Parathyroid adenoma (tissue), 2 donors: ENCODE measurements at regions not wholly inside any gene's neighbourhood (a gene's known extent, or its start where the extent isn't known, plus 50 kb on each side); places are given as distances from the start of the nearest gene placed in this dataset.

Source experiments
- H2AFZ ChIP-seq: fragments of 300-600 bp; sonication (generic); one replicate; pipeline ENCODE4 v1.7.0; 2017; ENCODE audit warnings: antibody characterized with exemption, mild to moderate bottlenecking
- H3K27ac ChIP-seq: fragments of 300-600 bp; sonication (generic); one replicate; pipeline ENCODE4 v1.7.0; 2017
- H3K27me3 ChIP-seq: fragments of 300-600 bp; sonication (generic); one replicate; pipeline ENCODE4 v1.7.0; 2017; ENCODE audit warnings: low read length; ENCODE audit not compliant: control insufficient read depth, insufficient read depth
- H3K36me3 ChIP-seq: fragments of 300-600 bp; sonication (generic); one replicate; pipeline ENCODE4 v1.7.0; 2017; ENCODE audit warnings: low read length; ENCODE audit not compliant: control insufficient read depth, insufficient read depth
- H3K4me1 ChIP-seq: fragments of 300-600 bp; sonication (generic); one replicate; pipeline ENCODE4 v1.7.0; 2017; ENCODE audit warnings: control low read depth
- H3K4me2 ChIP-seq: fragments of 300-600 bp; sonication (generic); one replicate; pipeline ENCODE4 v1.7.0; 2017; ENCODE audit warnings: low read length
- H3K4me3 ChIP-seq: fragments of 300-600 bp; sonication (generic); one replicate; pipeline ENCODE4 v1.7.0; 2017; ENCODE audit warnings: low read depth, low read length
- H3K79me2 ChIP-seq: fragments of 300-600 bp; sonication (generic); one replicate; pipeline ENCODE4 v1.7.0; 2017; ENCODE audit warnings: control low read depth
- H3K9ac ChIP-seq: fragments of 300-600 bp; sonication (generic); one replicate; pipeline ENCODE4 v1.7.0; 2017; ENCODE audit warnings: mild to moderate bottlenecking
- H3K9me3 ChIP-seq: fragments of 300-600 bp; sonication (generic); one replicate; pipeline ENCODE4 v1.7.0; 2017; ENCODE audit warnings: low read length; ENCODE audit not compliant: control insufficient read depth
- TF ChIP-seq, protein P1 (sequence below): fragments of 300-600 bp; sonication (generic); IDR thresholded peaks from one replicate; pipeline ENCODE4 v1.7.0; 2017; ENCODE audit warnings: antibody characterized with exemption, mild to moderate bottlenecking
- donor health status: primary hyperparathyroidism.

DNA sequence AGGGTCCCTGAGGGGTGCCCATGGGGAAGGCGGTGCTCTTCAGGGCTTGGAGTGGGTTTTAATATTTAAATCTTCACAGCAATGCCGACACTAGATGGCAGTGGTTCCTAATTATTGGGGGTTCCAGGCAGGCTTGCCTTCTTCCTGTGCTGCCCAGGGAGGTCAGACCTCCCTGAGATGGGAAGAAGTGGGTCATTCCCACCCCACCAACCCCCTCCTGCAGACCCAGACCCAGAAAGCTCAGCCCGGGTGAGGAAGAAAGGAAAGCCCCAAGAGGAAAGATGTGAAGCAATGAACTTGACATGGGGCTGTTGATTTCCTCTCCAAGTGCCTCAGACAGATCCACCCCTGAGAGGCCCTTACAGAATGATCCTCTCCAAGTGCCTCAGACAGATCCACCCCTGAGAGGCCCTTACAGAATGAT lies 85.1 kb upstream of the LANCL2 start:
- Histone ChIP-seq H3K27ac (no peak overlapping the region), H3K4me2 (no peak overlapping the region), H3K4me3 (no peak overlapping the region), H3K79me2 (no peaks in the 10 kb centered on the region), H3K9me3 (no peaks in the 10 kb centered on the region), H2AFZ (no peak overlapping the region), H3K36me3 (no peaks in the 10 kb centered on the region), H3K4me1 (no peaks in the 10 kb centered on the region), H3K27me3 (no peaks in the 10 kb centered on the region), H3K9ac (no peak overlapping the region)
- TF ChIP-seq, protein P1, sequence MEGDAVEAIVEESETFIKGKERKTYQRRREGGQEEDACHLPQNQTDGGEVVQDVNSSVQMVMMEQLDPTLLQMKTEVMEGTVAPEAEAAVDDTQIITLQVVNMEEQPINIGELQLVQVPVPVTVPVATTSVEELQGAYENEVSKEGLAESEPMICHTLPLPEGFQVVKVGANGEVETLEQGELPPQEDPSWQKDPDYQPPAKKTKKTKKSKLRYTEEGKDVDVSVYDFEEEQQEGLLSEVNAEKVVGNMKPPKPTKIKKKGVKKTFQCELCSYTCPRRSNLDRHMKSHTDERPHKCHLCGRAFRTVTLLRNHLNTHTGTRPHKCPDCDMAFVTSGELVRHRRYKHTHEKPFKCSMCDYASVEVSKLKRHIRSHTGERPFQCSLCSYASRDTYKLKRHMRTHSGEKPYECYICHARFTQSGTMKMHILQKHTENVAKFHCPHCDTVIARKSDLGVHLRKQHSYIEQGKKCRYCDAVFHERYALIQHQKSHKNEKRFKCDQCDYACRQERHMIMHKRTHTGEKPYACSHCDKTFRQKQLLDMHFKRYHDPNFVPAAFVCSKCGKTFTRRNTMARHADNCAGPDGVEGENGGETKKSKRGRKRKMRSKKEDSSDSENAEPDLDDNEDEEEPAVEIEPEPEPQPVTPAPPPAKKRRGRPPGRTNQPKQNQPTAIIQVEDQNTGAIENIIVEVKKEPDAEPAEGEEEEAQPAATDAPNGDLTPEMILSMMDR: peak; percentile 75

DNA sequence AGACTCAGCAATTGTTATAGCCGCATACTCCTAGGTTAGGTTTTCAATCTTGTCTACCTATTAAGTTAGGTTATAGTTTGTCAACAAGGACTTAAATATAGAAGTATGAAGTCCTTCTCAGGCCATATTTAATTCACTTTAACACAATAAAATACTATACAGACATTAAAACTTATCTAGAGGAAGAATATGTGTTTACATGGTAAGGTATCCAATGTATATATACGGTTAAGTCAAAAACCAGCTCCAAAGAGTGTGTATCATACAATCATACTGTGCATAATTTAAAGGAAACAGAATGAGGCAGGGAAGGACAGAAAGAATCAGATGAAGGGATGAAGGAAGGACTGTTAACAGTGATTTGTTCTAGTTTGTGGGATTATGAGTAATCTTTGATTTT lies 79.5 kb upstream of the LANCL2 start:
- no peak overlapping the region for H2AFZ ChIP-seq
- TF ChIP-seq, protein P1: no peak
- no peak overlapping the region for H3K9ac ChIP-seq
- no peaks in the 10 kb centered on the region for H3K79me2 ChIP-seq
- H3K36me3 ChIP-seq: no peaks in the 10 kb centered on the region
- no peak overlapping the region for H3K27ac ChIP-seq
- no peaks in the 10 kb centered on the region for H3K9me3 ChIP-seq
- H3K4me3 ChIP-seq: no peak overlapping the region
- no peak overlapping the region for H3K4me2 ChIP-seq
- H3K27me3 ChIP-seq: no peaks in the 10 kb centered on the region
- H3K4me1 ChIP-seq: no peaks in the 10 kb centered on the region

GRCh38 chr7:55286666-55287065 lies 78.5 kb upstream of the LANCL2 start:
- Histone ChIP-seq H3K4me3 (no peak overlapping the region), H3K4me1 (no peaks in the 10 kb centered on the region), H3K9ac (no peak overlapping the region), H3K4me2 (no peak overlapping the region), H3K9me3 (no peaks in the 10 kb centered on the region), H3K79me2 (no peaks in the 10 kb centered on the region), H2AFZ (no peak overlapping the region), H3K27ac (no peak overlapping the region), H3K27me3 (no peaks in the 10 kb centered on the region), H3K36me3 (no peaks in the 10 kb centered on the region)
- TF ChIP-seq, protein P1: no peak

DNA sequence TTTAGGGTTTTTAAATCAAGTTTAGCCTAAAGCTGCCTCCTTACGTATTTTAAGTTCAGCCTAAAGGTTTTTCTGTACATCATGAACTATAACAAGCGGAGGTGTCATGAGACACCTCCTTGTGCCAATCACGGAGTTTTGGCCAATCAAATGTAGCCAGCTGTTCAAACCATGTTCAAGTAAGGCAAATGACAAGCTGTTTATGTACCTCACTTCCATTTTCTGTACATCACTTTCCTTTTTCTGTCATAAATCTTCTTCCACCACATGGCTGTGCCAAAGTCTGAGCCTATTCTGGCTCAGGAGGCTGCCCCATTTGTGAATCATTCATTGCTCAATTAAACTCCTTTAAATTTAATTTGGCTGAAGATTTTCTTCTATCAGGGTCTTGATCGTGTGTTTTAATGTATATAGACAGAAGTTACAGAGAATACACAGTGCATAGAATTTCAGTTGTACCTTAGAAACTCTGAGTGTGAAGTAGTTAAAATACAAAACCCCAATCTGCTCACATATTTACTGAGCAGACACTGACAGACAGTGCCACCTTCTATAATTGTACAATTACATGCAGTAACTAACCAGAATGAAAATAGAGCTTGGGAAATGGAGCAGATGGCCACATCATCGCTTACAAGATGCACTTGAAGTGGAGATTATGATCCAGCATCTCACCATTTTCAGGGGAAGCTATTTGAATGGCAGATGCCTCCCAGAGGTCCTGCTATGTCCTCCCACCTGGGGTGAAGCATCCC lies 76.9 kb upstream of the LANCL2 start:
- Histone ChIP-seq H2AFZ (no peak overlapping the region), H3K27me3 (no peaks in the 10 kb centered on the region)
- TF ChIP-seq, protein P1: no peak

GRCh38 chr7:55296070-55296469 lies 69.1 kb upstream of the LANCL2 start:
- Histone ChIP-seq H3K27me3 (no peaks in the 10 kb centered on the region), H3K27ac (no peak overlapping the region)
- TF ChIP-seq, protein P1: no peak

More for the DNA sequence above, 76.9 kb upstream of the LANCL2 start:
- Histone ChIP-seq H3K4me2 (no peak overlapping the region), H3K4me3 (no peak overlapping the region), H3K36me3 (no peaks in the 10 kb centered on the region), H3K4me1 (no peaks in the 10 kb centered on the region), H3K27ac (no peak overlapping the region), H3K9me3 (no peaks in the 10 kb centered on the region), H3K79me2 (no peaks in the 10 kb centered on the region), H3K9ac (no peak overlapping the region)

More at GRCh38 chr7:55296070-55296469, 69.1 kb upstream of the LANCL2 start:
- Histone ChIP-seq H3K9me3 (no peaks in the 10 kb centered on the region), H3K79me2 (no peaks in the 10 kb centered on the region), H3K4me1 (no peaks in the 10 kb centered on the region), H3K36me3 (no peaks in the 10 kb centered on the region), H3K4me3 (no peak overlapping the region), H3K4me2 (no peak overlapping the region), H2AFZ (no peak overlapping the region), H3K9ac (no peak overlapping the region)
